Astrocyte (in vitro differentiated cells and primary cell): ENCODE measurements at regions not wholly inside any gene's neighbourhood (a gene's known extent, or its start where the extent isn't known, plus 50 kb on each side); places are given as distances from the start of the nearest gene placed in this dataset.

ENCODE experiments used
- EZH2 ChIP-seq: IDR thresholded peaks from 2 replicates; pipeline ENCODE4 v1.6.1; 2012; ENCODE audit warnings: mild to moderate bottlenecking, low read length, inconsistent platforms; ENCODE audit not compliant: insufficient read depth
- TF ChIP-seq, protein P1 (sequence below): IDR thresholded peaks from 2 replicates; pipeline ENCODE4 v1.5.1; 2011; ENCODE audit warnings: low read depth, mild to moderate bottlenecking, inconsistent platforms, low read length, moderate library complexity; ENCODE audit not compliant: insufficient read depth

DNA sequence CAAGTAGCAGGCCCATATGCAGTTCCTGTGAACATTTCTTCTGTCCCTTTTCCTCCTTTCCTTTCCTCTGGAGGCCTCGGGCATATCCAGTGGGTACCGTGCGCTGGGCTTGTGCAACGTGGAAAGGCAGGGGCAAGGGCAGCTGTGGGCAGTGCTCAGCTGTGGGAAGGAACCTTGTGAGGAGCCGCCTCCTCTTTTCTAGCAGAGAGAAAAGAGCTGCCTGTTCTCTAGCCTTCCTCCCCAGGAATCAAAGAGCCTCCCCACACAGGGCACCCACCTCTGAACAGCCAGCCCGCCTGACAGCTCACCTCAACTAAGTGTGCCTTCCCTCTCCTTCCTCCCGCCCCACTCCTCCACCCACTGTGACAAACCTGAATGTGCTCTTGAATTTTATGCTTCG is 143.3 kb upstream of the HDDC2 start:
- TF ChIP-seq, protein P1, sequence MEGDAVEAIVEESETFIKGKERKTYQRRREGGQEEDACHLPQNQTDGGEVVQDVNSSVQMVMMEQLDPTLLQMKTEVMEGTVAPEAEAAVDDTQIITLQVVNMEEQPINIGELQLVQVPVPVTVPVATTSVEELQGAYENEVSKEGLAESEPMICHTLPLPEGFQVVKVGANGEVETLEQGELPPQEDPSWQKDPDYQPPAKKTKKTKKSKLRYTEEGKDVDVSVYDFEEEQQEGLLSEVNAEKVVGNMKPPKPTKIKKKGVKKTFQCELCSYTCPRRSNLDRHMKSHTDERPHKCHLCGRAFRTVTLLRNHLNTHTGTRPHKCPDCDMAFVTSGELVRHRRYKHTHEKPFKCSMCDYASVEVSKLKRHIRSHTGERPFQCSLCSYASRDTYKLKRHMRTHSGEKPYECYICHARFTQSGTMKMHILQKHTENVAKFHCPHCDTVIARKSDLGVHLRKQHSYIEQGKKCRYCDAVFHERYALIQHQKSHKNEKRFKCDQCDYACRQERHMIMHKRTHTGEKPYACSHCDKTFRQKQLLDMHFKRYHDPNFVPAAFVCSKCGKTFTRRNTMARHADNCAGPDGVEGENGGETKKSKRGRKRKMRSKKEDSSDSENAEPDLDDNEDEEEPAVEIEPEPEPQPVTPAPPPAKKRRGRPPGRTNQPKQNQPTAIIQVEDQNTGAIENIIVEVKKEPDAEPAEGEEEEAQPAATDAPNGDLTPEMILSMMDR, result no peak
- TF ChIP-seq EZH2, result no peak
